ENCODE measurements at regions not wholly inside any gene's neighbourhood (a gene's known extent, or its start where the extent isn't known, plus 50 kb on each side); places are given as distances from the start of the nearest gene placed in this dataset.

- no peaks in the 10 kb centered on the region for H3K36me3 Mint-ChIP-seq
- H3K27ac Mint-ChIP-seq, result peak overlapping the region in 1 of 10 donors; percentile 5
- H3K9me3 Mint-ChIP-seq, result no peaks in the 10 kb centered on the region
- peaks cover 0 to 4% (median 0%) of the 10 kb centered on the region in 5 donors for H3K27me3 Mint-ChIP-seq
- H3K4me3 Mint-ChIP-seq, result no peak overlapping the region
- no peak for DNase-seq
- POLR2A ChIA-PET, result no interaction called here
- peaks cover 0 to 6% (median 3%) of the 10 kb centered on the region in 4 donors for H3K4me1 Mint-ChIP-seq
- ATAC-seq, result no peak
Observed at GRCh38 chr2:238699307-238700116, 148.4 kb upstream of the TWIST2 start.

DNA sequence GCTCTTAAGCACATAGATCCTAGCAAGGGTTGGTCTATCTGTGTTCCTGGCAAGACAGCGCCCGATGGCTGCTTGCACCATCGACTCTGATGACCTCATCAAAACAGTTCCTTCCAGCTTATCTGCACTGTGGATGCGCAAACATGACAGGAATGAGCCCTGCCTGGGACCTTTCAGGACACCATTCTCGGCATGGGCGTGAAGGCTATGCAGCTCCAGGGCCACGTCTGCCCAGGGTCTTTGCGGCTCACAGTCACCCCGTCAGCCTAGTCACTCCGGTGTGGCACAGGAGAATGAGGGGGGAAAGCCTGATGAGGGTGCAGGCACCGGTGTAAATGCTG, 147.8 kb upstream of the TWIST2 start:
- POLR2A ChIA-PET, result no interaction called here
- H3K4me3 Mint-ChIP-seq, result no peak overlapping the region
- DNase-seq, result no peak
- H3K27ac Mint-ChIP-seq, result no peak overlapping the region
- no peaks in the 10 kb centered on the region for H3K9me3 Mint-ChIP-seq
- no peaks in the 10 kb centered on the region for H3K36me3 Mint-ChIP-seq
- peaks cover 0 to 4% (median 0%) of the 10 kb centered on the region in 5 donors for H3K27me3 Mint-ChIP-seq
- ATAC-seq, result no peak
- peaks cover 0 to 6% (median 3%) of the 10 kb centered on the region in 4 donors for H3K4me1 Mint-ChIP-seq

DNA sequence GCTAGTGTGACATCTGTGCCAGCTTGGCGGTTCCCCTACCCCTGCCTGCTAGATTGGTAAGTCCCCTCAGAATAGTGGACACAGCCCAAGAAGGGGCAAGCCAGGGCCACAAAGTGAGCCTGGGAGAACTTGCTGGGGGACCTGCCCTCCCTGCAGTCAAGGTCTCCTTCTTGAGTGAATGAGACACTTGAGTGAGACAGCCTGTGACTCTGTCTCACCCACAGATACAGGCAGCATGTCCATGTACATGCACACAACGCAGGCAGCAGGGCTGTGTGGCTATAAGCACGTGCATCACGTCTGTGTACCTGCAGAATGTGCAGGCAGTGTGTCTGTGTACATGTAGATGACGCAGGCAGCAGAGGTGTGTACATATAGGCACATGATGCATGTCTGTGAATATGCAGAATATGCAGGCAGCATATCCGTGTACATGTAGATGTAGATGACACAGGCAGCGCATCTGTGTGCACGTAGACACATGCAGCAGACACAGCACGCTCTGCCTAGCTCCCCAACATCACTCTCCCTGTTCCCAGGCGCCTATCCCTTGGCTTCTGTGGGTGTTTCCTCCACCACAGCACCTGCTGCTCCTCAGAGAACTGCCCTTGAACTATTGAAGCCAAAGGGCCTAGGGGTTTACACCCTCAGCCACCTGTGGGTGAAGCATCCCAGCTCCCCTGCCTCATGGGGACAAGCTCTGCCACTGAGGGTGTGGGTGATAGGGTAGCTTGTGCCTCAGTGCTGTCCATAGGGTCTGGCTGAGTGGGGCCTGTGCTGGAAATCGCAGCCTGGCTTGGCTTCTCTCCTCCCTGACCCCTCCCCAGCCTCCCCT, 147.2 kb upstream of the TWIST2 start:
- ATAC-seq (no peak), DNase-seq (no peak)
- H3K27ac Mint-ChIP-seq, result no peak overlapping the region
- H3K9me3 Mint-ChIP-seq, result no peaks in the 10 kb centered on the region
- no peak overlapping the region for H3K4me3 Mint-ChIP-seq
- POLR2A ChIA-PET, result no interaction called here
- H3K4me1 Mint-ChIP-seq, result peaks cover 0 to 6% (median 3%) of the 10 kb centered on the region in 4 donors
- H3K36me3 Mint-ChIP-seq, result no peaks in the 10 kb centered on the region
- H3K27me3 Mint-ChIP-seq, result peaks cover 0 to 4% (median 0%) of the 10 kb centered on the region in 5 donors

DNA sequence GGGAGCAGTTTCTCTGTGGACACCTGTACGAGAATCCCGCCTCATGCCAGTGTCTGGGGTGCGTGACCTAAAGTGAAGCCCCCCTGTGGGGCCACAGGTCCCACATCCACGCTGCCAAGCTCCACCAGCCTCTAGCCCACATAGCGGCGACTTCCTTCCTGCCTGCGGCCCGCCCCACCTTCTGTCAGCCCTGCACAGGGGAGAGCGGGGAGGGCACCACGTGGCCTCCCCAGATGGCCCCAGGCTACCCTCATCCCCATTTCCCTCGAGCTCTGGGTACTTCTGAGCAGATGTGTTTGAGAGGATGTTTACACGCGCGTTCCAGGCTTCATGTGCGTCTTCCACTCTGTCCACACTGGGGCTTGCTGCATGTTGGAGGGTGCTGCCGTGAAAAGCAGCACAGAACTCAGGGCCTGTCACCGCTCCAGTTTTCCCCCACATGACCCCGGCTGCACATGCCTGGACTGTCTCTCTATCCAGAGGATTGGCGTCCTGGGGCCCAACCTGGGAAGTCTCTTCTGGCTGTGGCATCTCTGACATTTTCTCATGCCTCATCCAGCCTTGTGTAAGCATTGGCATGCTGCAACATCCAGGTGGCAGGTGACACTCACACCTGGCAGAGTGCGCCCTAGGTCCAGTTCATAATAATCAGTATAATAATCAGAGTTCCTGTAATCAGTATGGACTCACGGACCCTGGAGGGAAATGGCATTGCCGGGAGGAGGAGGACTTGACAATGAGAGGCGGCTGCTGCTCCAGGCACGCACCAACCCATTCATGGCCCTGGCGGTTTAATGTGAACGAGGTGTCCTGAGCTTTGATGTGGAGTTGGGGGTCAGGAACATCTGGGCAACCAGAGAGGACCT, 146.3 kb upstream of the TWIST2 start:
- Mint-ChIP-seq H3K9me3 (no peaks in the 10 kb centered on the region), H3K36me3 (no peaks in the 10 kb centered on the region), H3K4me1 (peaks cover 0 to 6% (median 3%) of the 10 kb centered on the region in 4 donors), H3K27me3 (peaks cover 0 to 4% (median 0%) of the 10 kb centered on the region in 5 donors), H3K27ac (peak overlapping the region in 1 of 10 donors; percentile 77), H3K4me3 (no peak overlapping the region)
- POLR2A ChIA-PET, result no interaction called here
- no peak for DNase-seq
- ATAC-seq, result no peak

DNA sequence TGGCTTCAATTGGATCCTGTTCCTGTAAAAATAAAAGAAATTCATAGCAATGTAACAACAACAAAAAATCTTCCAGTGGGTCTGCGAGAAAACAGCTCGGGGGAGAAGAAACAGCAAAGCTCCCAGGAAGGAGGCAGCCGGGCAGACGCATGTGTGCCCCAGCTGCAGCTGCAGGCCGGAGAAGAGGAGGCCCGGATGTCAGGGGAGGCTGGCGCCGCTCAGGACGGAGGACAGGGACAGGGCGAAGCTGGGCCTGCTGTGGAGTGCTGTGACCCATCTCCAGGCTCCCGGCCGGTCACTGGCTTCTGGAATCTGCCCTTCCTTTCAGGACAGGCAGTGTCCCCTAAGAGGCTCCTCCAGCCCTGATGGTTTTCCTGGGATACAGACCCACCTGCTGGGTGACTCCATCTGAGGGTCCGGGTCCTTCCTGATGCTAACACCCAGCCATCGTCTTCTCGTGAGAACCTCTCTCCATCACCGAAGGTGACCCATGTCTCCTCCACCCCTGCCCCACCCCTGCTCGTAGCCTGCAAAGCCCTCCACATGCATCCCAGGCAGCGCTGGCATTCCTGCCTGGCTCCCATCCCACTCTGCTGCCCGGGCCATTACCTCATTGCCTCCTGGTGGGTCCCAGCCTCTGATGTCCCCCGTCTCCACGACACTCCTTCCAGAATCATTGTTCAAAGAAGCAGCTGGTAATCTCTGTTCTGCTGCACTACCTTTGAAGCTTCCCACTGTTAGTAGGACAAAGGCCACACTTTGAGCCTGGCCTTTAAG, 145.4 kb upstream of the TWIST2 start:
- POLR2A ChIA-PET, result no interaction called here
- ATAC-seq (no peak), DNase-seq (no peak)
- H3K27ac Mint-ChIP-seq, result no peak overlapping the region
- H3K27me3 Mint-ChIP-seq, result peaks cover 0 to 4% (median 1%) of the 10 kb centered on the region in 5 donors
- H3K36me3 Mint-ChIP-seq, result no peaks in the 10 kb centered on the region
- no peaks in the 10 kb centered on the region for H3K9me3 Mint-ChIP-seq
- H3K4me1 Mint-ChIP-seq, result peaks cover 0 to 6% (median 3%) of the 10 kb centered on the region in 4 donors
- H3K4me3 Mint-ChIP-seq, result no peak overlapping the region

- Mint-ChIP-seq H3K4me3 (no peak overlapping the region), H3K27ac (no peak overlapping the region), H3K9me3 (no peaks in the 10 kb centered on the region), H3K36me3 (no peaks in the 10 kb centered on the region), H3K4me1 (peaks cover 0 to 6% (median 3%) of the 10 kb centered on the region in 4 donors), H3K27me3 (peaks cover 0 to 7% (median 1%) of the 10 kb centered on the region in 5 donors)
- DNase-seq (no peak), ATAC-seq (no peak)
- POLR2A ChIA-PET, result interaction anchor here (0.5 kb wide), 1 partner anchor 273 kb away, joined by 3 read pairs; no protein-coding TSS in a partner anchor
Observed at GRCh38 chr2:238703053-238703415, 144.9 kb upstream of the TWIST2 start.

DNA sequence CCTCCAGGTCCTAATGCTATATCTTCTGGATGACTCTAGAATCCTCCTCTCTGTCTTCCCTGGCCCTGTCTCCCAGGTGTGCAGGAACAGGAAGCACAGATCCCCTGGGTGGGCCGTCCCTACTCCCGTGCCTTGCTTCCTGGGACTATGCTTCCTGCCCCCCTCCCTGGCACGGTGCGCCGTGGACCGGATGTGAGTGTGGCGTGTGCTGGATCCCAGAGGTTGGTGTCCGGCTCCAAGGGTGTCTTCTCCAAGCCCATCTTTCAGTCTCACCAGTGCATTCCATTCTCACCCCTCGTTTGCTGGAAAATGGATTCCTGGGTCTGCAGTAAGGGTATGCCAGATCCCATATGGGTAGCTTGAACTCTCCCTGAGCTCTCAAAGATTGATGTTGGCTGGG, 144.4 kb upstream of the TWIST2 start:
- H3K4me1 Mint-ChIP-seq, result peaks cover 0 to 6% (median 3%) of the 10 kb centered on the region in 4 donors
- H3K27me3 Mint-ChIP-seq, result peaks cover 0 to 7% (median 3%) of the 10 kb centered on the region in 5 donors
- no peak overlapping the region for H3K4me3 Mint-ChIP-seq
- no peaks in the 10 kb centered on the region for H3K9me3 Mint-ChIP-seq
- POLR2A ChIA-PET, result interaction anchor here (0.5 kb wide), 1 partner anchor 273 kb away, joined by 3 read pairs; no protein-coding TSS in a partner anchor
- H3K27ac Mint-ChIP-seq, result no peak overlapping the region
- H3K36me3 Mint-ChIP-seq, result no peaks in the 10 kb centered on the region
- ATAC-seq, result no peak
- no peak for DNase-seq

DNA sequence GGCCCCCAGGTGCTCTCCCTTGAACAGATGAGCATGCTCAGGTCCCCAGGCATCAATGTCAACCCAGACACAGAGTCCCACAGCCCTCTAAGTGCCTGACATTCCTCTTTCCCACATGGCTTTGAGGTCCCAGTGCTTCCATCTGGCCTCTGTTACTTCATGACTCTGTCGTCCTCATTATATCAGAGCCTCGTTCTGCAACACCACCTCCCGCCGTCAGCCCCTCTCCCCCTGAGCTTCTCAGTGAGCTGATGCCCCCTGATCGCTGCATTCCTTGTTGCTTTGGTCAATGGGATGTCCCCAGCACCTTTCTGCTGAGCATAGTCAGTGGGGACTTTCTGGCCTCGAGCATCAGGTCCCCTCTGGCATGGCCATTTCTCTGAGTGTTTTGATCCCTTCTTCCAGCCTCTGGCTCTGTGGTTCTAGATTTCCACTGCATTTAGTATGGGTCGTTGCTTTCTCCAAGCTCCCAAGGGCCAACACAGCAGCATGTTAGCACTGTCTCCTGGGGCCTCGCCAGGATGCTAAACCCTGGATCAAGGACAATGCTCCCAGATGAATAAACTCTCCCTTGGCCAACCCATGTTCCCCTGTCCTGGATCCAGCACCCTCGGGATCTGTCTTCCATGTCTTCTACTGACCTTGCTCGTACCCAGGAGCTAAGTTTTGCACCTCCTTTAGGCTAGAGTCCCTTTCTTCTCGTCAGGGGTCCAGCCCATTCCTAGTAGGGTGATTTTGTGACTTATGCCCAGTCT, 143.2 kb upstream of the TWIST2 start:
- peaks cover 0 to 11% (median 5%) of the 10 kb centered on the region in 5 donors for H3K27me3 Mint-ChIP-seq
- DNase-seq (no peak), ATAC-seq (no peak)
- no peak overlapping the region for H3K4me3 Mint-ChIP-seq
- peaks cover 0 to 6% (median 3%) of the 10 kb centered on the region in 4 donors for H3K4me1 Mint-ChIP-seq
- H3K36me3 Mint-ChIP-seq, result no peaks in the 10 kb centered on the region
- H3K27ac Mint-ChIP-seq, result no peak overlapping the region
- H3K9me3 Mint-ChIP-seq, result no peaks in the 10 kb centered on the region
- POLR2A ChIA-PET, result no interaction called here

- POLR2A ChIA-PET, result no interaction called here
- Mint-ChIP-seq H3K27me3 (peaks cover 0 to 14% (median 5%) of the 10 kb centered on the region in 5 donors), H3K36me3 (no peaks in the 10 kb centered on the region), H3K27ac (no peak overlapping the region), H3K4me1 (peaks cover 0 to 6% (median 3%) of the 10 kb centered on the region in 4 donors), H3K9me3 (no peaks in the 10 kb centered on the region), H3K4me3 (no peak overlapping the region)
- DNase-seq (no peak), ATAC-seq (no peak)
Observed at GRCh38 chr2:238706163-238706562, 141.7 kb upstream of the TWIST2 start.

- no peak overlapping the region for H3K4me3 Mint-ChIP-seq
- peaks cover 0 to 14% (median 6%) of the 10 kb centered on the region in 5 donors for H3K27me3 Mint-ChIP-seq
- POLR2A ChIA-PET, result no interaction called here
- no peak for DNase-seq
- H3K9me3 Mint-ChIP-seq, result no peaks in the 10 kb centered on the region
- ATAC-seq, result no peak
- no peak overlapping the region for H3K27ac Mint-ChIP-seq
- peaks cover 0 to 2% (median under 1%) of the 10 kb centered on the region in 4 donors for H3K4me1 Mint-ChIP-seq
- H3K36me3 Mint-ChIP-seq, result no peaks in the 10 kb centered on the region
Observed at GRCh38 chr2:238706673-238707072, 141.2 kb upstream of the TWIST2 start.

DNA sequence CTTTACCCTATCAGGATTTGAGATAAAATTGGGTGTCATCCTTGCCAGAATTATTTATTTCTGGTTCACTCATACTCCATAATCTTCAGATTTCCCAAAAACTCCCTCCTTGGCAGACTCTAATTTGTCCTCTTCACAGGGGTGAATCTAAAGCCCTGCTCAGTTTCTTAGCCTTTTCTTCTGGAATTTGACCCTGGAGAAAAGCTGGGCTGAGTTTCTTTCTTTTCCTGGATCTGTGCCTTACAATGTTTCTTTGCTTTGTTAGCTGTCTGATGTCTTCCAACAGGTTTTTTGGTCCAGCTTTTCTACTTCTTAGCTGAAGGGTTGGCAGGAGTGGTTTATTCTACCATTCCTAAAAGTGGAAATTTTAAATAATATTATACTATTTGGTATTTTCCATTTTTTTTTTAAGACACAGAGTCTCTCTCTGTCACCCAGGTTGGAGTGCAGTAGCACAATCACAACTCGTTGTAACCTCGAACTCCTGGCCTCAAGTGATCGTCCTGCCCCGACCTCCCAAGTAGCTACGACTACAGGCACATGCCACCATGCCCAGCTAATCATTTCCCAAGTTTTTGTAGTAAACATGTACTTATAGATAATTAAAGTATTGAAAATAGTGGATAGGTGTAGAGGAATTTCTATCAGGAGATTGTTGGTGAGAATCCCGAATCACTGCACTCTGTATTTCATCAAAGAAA, 138.4 kb upstream of the TWIST2 start:
- H3K4me1 Mint-ChIP-seq, result no peaks in the 10 kb centered on the region
- no peaks in the 10 kb centered on the region for H3K9me3 Mint-ChIP-seq
- POLR2A ChIA-PET, result no interaction called here
- H3K27ac Mint-ChIP-seq, result peak overlapping the region in 1 of 10 donors; percentile 41
- ATAC-seq (no peak), DNase-seq (no peak)
- no peaks in the 10 kb centered on the region for H3K36me3 Mint-ChIP-seq
- H3K27me3 Mint-ChIP-seq, result peaks cover 0 to 14% (median 8%) of the 10 kb centered on the region in 5 donors
- H3K4me3 Mint-ChIP-seq, result no peak overlapping the region

All from naive thymus-derived CD8-positive, alpha-beta T cell (primary cell).